GM12878 (cell line): ENCODE measurements at regions not wholly inside any gene's neighbourhood (a gene's known extent, or its start where the extent isn't known, plus 50 kb on each side); places are given as distances from the start of the nearest gene placed in this dataset.

Experiments
- ATAC-seq: fragments of 200-7000 bp; cut with Tn5 transposase; 3 replicates; pipeline ENCODE4 v1.9.1; 2020; ENCODE audit warnings: mild to moderate bottlenecking, moderate library complexity
- BruUV-seq: library from RNA; stranded (reverse); fragments of 400-500 nt; replicated peaks from 2 replicates; lab custom pipeline; 2021; lab: Mats Ljungman, UMichigan
- CTCF ChIA-PET: fragments of 300-600 bp; sonication (Branson Sonifier 250); formaldehyde crosslinking; extraction: SDS; loops from one replicate; lab custom pipeline; 2021; ENCODE audit warnings: inconsistent platforms; lab: Yijun Ruan, JAX
- POLR2A ChIA-PET: fragments of 350-600 bp; formaldehyde crosslinking; extraction: SDS; loops from one replicate; lab custom pipeline; 2021; ENCODE audit warnings: inconsistent platforms; lab: Charles Lee
- RAD21 ChIA-PET: fragments of 300-600 bp; sonication (Branson Sonifier 250); formaldehyde crosslinking; loops from one replicate; lab custom pipeline; 2023; ENCODE audit warnings: antibody characterized with exemption; ENCODE audit not compliant: unreplicated experiment; lab: Charles Lee
- SMC1A ChIA-PET: fragments of 300-600 bp; sonication (Branson Sonifier 250); formaldehyde crosslinking; loops from one replicate; lab custom pipeline; 2023; ENCODE audit not compliant: unreplicated experiment, uncharacterized antibody; lab: Charles Lee
- DNase-seq: peaks from one replicate; pipeline ENCODE4 v3.0.0-alpha.2; 2011; ENCODE audit warnings: low read depth, low spot score
- FAIRE-seq: peaks from 3 replicates; lab custom pipeline; 2011; peaks lifted over from hg19 to GRCh38; lab: Jason Lieb, UNC
- H2AFZ ChIP-seq: 2 replicates; pipeline ENCODE4 v1.6.0; 2011; ENCODE audit warnings: low read depth, low read length, control low read depth; ENCODE audit not compliant: control insufficient read depth
- H3K27ac ChIP-seq: 2 replicates; pipeline ENCODE4 v1.5.1; 2011; ENCODE audit warnings: control low read depth; ENCODE audit not compliant: control insufficient read depth, insufficient read depth
- H3K27me3 ChIP-seq, 2 experiments: replicated peaks in 1 of 2; 2 replicates each; pipeline versions ENCODE4 v1.6.0 to v1.6.1; 2011; ENCODE audit warnings: low read length in 1 of 2; ENCODE audit not compliant: control insufficient read depth in 2 of 2, insufficient read depth in 2 of 2
- H3K36me3 ChIP-seq, 2 experiments: 2 replicates each; pipeline ENCODE4 v1.5.1; 2011; ENCODE audit warnings: low read length in 1 of 2; ENCODE audit not compliant: control insufficient read depth in 2 of 2, insufficient read depth in 2 of 2
- H3K4me1 ChIP-seq: 2 replicates; pipeline ENCODE4 v1.6.1; 2011; ENCODE audit warnings: mild to moderate bottlenecking, low read length, moderate library complexity, mixed read lengths; ENCODE audit not compliant: control insufficient read depth, insufficient read depth
- H3K4me2 ChIP-seq: 2 replicates; pipeline ENCODE4 v1.6.0; 2011; ENCODE audit warnings: control low read depth; ENCODE audit not compliant: control insufficient read depth, insufficient read depth
- H3K4me3 ChIP-seq: fragments of 200-600 bp; sonication (generic); 2 replicates; pipeline ENCODE4 v1.5.1; 2016
- H3K79me2 ChIP-seq: 2 replicates; pipeline ENCODE4 v1.6.0; 2011; ENCODE audit warnings: low read length; ENCODE audit not compliant: control insufficient read depth, insufficient read depth
- H3K9ac ChIP-seq: 2 replicates; pipeline ENCODE4 v1.8.0; 2011; ENCODE audit warnings: low read length, control low read depth, mixed read lengths; ENCODE audit not compliant: control insufficient read depth, insufficient read depth
- H3K9me3 ChIP-seq: replicated peaks from 3 replicates; pipeline ENCODE4 v1.5.1; 2011; ENCODE audit warnings: mild to moderate bottlenecking, low read length; ENCODE audit not compliant: control insufficient read depth, insufficient read depth
- H4K20me1 ChIP-seq: 2 replicates; pipeline ENCODE4 v1.6.0; 2011; ENCODE audit not compliant: control insufficient read depth, insufficient read depth
- BMI1 ChIP-seq: fragments of 450-650 bp; IDR thresholded peaks from 2 replicates; pipeline ENCODE4 v1.6.1; 2016; ENCODE audit warnings: mild to moderate bottlenecking, moderate library complexity, borderline replicate concordance
- CHD1 ChIP-seq: IDR thresholded peaks from 2 replicates; pipeline ENCODE4 v1.6.1; 2012; ENCODE audit warnings: low read depth, low read length, improper control_type of control experiment
- CHD2 ChIP-seq: IDR thresholded peaks from 2 replicates; pipeline ENCODE4 v1.6.1; 2011; ENCODE audit warnings: low read depth, low read length, improper control_type of control experiment, borderline replicate concordance
- KDM1A ChIP-seq: fragments of 200-600 bp; sonication (generic); IDR thresholded peaks from 2 replicates; pipeline ENCODE4 v1.6.1; 2016; ENCODE audit warnings: borderline replicate concordance
- MTA2 ChIP-seq: fragments of 450-650 bp; IDR thresholded peaks from 2 replicates; pipeline ENCODE4 v1.6.1; 2016; ENCODE audit warnings: low read depth, mild to moderate bottlenecking, moderate library complexity
- NFYB ChIP-seq: IDR thresholded peaks from 2 replicates; pipeline ENCODE4 v1.6.1; 2011; ENCODE audit warnings: low read depth, mild to moderate bottlenecking, low read length, improper control_type of control experiment, moderate library complexity; ENCODE audit not compliant: insufficient read depth
- RAD21 ChIP-seq: IDR thresholded peaks from 2 replicates; pipeline ENCODE4 v1.6.1; 2011; ENCODE audit warnings: mild to moderate bottlenecking, low read depth, low read length, moderate library complexity; ENCODE audit not compliant: insufficient read depth
- RAD51 ChIP-seq: fragments of 450-650 bp; IDR thresholded peaks from 2 replicates; pipeline ENCODE4 v1.6.1; 2016; ENCODE audit warnings: moderate library complexity, mild to moderate bottlenecking, inconsistent platforms
- RBBP5 ChIP-seq: fragments of 200-600 bp; sonication (generic); conservative IDR thresholded peaks from 2 replicates; pipeline ENCODE4 v1.6.1; 2016
- SREBF1 ChIP-seq: IDR thresholded peaks from 2 replicates; pipeline ENCODE4 v1.6.1; 2012; ENCODE audit warnings: mild to moderate bottlenecking, low read length
- SRF ChIP-seq, 2 experiments: IDR thresholded peaks; 2 replicates each; pipeline ENCODE4 v1.6.1; 2011; ENCODE audit warnings: low read depth in 2 of 2, low read length in 2 of 2, mild to moderate bottlenecking in 1 of 2, moderate library complexity in 1 of 2
- STAT1 ChIP-seq: fragments of 450-650 bp; conservative IDR thresholded peaks from 2 replicates; pipeline ENCODE4 v1.6.1; 2014; ENCODE audit warnings: antibody characterized with exemption, mild to moderate bottlenecking
- TBL1XR1 ChIP-seq: IDR thresholded peaks from 2 replicates; pipeline ENCODE4 v1.6.1; 2012; ENCODE audit warnings: low read depth, low read length, improper control_type of control experiment
- WGBS: methylation state at CpG from one replicate; pipeline ENCODE4 v1.1.6; 2016; ENCODE audit warnings: low lambda C conversion rate; ENCODE audit not compliant: insufficient replicate concordance, insufficient coverage; ENCODE audit errors: missing lambda C conversion rate; 5-methylcytosine and 5-hydroxymethylcytosine counted together
- in situ Hi-C: fragments of 300-500 bp; cut with MboI; formaldehyde crosslinking; loops from 9 replicates; pipeline ENCODE4 v1.14.3; 2018; ENCODE audit warnings: mixed read lengths
- intact Hi-C: fragments of 100-400 bp; cut with micrococcal nuclease; formaldehyde crosslinking; loops from one replicate; pipeline ENCODE4 v1.14.2; 2022; ENCODE audit not compliant: unreplicated experiment
- TF ChIP-seq, protein P1 (sequence below): fragments of 450-650 bp; IDR thresholded peaks from 2 replicates; pipeline ENCODE4 v1.6.1; 2018; ENCODE audit warnings: borderline replicate concordance, mild to moderate bottlenecking; ENCODE audit not compliant: partially characterized antibody
- TF ChIP-seq, protein P2 (sequence below): fragments of 450-650 bp; IDR thresholded peaks from 2 replicates; pipeline ENCODE4 v1.6.1; 2018; ENCODE audit warnings: mild to moderate bottlenecking, low read depth, moderate library complexity; ENCODE audit not compliant: partially characterized antibody
- TF ChIP-seq, protein P3 (sequence below): fragments of 450-650 bp; IDR thresholded peaks from 2 replicates; pipeline ENCODE4 v1.6.1; 2017; ENCODE audit warnings: borderline replicate concordance
- TF ChIP-seq, protein P4 (sequence below): IDR thresholded peaks from 2 replicates; pipeline ENCODE4 v1.6.1; 2011; ENCODE audit warnings: low read depth, low read length, improper control_type of control experiment, borderline replicate concordance

DNA sequence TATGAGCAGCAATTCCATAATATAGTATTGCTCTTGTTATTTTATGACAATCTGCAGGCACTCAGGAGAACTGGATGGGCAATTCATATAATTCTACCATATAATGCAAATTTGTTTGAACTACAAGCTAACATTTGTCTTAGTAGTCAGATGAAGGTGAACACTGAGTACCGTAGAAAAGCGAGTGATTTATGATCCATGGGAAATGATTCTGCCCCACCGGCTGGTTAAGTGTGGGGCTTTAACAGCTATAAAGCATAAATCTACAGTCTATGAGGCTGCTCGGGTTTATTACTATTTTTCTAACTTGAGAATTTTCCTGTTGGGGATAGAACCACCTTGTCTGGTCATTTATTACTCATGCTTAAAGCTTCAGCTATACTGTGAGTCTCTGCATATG is 275.5 kb downstream of the PCDH10 start (continued):
- TF ChIP-seq CHD2 (no peak), BMI1 (no peak), KDM1A (no peak)
- TF ChIP-seq, protein P1, sequence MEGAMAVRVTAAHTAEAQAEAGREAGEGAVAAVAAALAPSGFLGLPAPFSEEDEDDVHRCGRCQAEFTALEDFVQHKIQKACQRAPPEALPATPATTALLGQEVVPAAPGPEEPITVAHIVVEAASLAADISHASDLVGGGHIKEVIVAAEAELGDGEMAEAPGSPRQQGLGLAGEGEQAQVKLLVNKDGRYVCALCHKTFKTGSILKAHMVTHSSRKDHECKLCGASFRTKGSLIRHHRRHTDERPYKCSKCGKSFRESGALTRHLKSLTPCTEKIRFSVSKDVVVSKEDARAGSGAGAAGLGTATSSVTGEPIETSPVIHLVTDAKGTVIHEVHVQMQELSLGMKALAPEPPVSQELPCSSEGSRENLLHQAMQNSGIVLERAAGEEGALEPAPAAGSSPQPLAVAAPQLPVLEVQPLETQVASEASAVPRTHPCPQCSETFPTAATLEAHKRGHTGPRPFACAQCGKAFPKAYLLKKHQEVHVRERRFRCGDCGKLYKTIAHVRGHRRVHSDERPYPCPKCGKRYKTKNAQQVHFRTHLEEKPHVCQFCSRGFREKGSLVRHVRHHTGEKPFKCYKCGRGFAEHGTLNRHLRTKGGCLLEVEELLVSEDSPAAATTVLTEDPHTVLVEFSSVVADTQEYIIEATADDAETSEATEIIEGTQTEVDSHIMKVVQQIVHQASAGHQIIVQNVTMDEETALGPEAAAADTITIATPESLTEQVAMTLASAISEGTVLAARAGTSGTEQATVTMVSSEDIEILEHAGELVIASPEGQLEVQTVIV = no peak

DNA sequence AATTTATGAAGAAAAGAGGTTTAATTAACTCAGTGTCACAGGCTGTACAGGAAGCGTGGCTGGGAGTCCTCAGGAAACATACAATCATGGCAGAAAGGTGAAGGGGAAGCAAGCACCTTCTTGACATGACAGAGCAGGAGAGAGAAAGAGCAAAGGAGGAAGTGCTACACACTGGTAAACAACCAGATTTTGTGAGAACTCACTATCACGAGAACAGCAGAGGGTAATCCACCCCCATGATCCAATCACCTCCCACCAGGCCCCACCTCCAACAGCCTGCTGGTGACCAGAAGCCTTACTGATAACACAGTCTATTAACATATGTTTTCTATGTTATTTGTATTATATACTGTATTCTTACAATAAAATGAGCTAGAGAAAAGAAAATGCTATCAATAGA is 254.8 kb downstream of the PCDH10 start:
- no peaks in the 10 kb centered on the region for H3K79me2 ChIP-seq
- WGBS = 0% methylated on average over 2 of the region's 2 CpGs
- no peaks in the 10 kb centered on the region for H3K4me1 ChIP-seq
- intact Hi-C loops (no loop called here), in situ Hi-C loops (no loop called here)
- no TSS peak for BruUV-seq
- no peaks in the 10 kb centered on the region for H3K27me3 ChIP-seq
- H3K27ac ChIP-seq = no peak overlapping the region
- ChIA-PET SMC1A (no interaction called here), POLR2A (no interaction called here), CTCF (no interaction called here), RAD21 (no interaction called here)
- DNase-seq (no peak), ATAC-seq (no peak), FAIRE-seq (no peak)
- H3K9ac ChIP-seq = no peak overlapping the region
- H4K20me1 ChIP-seq = no peaks in the 10 kb centered on the region
- no peaks in the 10 kb centered on the region for H3K9me3 ChIP-seq
- no peak overlapping the region for H2AFZ ChIP-seq
- no peak overlapping the region for H3K4me3 ChIP-seq
- H3K4me2 ChIP-seq = no peak overlapping the region
- no peaks in the 10 kb centered on the region for H3K36me3 ChIP-seq
- TF ChIP-seq RAD51 = no peak
- no peak for TF ChIP-seq MTA2
- no peak for TF ChIP-seq TBL1XR1
- TF ChIP-seq SREBF1 = no peak
- TF ChIP-seq, protein P2, sequence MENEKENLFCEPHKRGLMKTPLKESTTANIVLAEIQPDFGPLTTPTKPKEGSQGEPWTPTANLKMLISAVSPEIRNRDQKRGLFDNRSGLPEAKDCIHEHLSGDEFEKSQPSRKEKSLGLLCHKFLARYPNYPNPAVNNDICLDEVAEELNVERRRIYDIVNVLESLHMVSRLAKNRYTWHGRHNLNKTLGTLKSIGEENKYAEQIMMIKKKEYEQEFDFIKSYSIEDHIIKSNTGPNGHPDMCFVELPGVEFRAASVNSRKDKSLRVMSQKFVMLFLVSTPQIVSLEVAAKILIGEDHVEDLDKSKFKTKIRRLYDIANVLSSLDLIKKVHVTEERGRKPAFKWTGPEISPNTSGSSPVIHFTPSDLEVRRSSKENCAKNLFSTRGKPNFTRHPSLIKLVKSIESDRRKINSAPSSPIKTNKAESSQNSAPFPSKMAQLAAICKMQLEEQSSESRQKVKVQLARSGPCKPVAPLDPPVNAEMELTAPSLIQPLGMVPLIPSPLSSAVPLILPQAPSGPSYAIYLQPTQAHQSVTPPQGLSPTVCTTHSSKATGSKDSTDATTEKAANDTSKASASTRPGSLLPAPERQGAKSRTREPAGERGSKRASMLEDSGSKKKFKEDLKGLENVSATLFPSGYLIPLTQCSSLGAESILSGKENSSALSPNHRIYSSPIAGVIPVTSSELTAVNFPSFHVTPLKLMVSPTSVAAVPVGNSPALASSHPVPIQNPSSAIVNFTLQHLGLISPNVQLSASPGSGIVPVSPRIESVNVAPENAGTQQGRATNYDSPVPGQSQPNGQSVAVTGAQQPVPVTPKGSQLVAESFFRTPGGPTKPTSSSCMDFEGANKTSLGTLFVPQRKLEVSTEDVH = no peak
- no peak for TF ChIP-seq SRF (IDR thresholded peaks at IDR 0.05; ENCODE audit: low read depth in 2 of 2, low read length in 2 of 2)
- TF ChIP-seq STAT1 = no peak
- TF ChIP-seq NFYB = no peak
- no peak for TF ChIP-seq RBBP5
- TF ChIP-seq BMI1 = no peak
- TF ChIP-seq, protein P3, sequence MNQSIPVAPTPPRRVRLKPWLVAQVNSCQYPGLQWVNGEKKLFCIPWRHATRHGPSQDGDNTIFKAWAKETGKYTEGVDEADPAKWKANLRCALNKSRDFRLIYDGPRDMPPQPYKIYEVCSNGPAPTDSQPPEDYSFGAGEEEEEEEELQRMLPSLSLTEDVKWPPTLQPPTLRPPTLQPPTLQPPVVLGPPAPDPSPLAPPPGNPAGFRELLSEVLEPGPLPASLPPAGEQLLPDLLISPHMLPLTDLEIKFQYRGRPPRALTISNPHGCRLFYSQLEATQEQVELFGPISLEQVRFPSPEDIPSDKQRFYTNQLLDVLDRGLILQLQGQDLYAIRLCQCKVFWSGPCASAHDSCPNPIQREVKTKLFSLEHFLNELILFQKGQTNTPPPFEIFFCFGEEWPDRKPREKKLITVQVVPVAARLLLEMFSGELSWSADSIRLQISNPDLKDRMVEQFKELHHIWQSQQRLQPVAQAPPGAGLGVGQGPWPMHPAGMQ = no peak
- TF ChIP-seq CHD1 = no peak
- TF ChIP-seq, protein P4, sequence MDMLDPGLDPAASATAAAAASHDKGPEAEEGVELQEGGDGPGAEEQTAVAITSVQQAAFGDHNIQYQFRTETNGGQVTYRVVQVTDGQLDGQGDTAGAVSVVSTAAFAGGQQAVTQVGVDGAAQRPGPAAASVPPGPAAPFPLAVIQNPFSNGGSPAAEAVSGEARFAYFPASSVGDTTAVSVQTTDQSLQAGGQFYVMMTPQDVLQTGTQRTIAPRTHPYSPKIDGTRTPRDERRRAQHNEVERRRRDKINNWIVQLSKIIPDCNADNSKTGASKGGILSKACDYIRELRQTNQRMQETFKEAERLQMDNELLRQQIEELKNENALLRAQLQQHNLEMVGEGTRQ = no peak
- TF ChIP-seq RAD21 = no peak
